GM06990 (cell line): ENCODE measurements at regions not wholly inside any gene's neighbourhood (a gene's known extent, or its start where the extent isn't known, plus 50 kb on each side); places are given as distances from the start of the nearest gene placed in this dataset.

Experiments
- DNase-seq: peaks from one replicate; pipeline ENCODE4 v3.0.0-alpha.2; 2011; ENCODE audit not compliant: insufficient read length; ENCODE audit errors: extremely low read depth
- H3K27me3 ChIP-seq: replicated peaks from 2 replicates; pipeline ENCODE4 v1.6.0; 2011; ENCODE audit warnings: low read length; ENCODE audit not compliant: control insufficient read depth, insufficient read depth
- H3K36me3 ChIP-seq: 2 replicates; pipeline ENCODE4 v1.5.1; 2011; ENCODE audit warnings: low read length; ENCODE audit not compliant: control insufficient read depth, insufficient read depth
- H3K4me3 ChIP-seq: replicated peaks from 2 replicates; pipeline ENCODE4 v1.5.1; 2011; ENCODE audit warnings: low read depth, mild to moderate bottlenecking, control low read depth, low read length
- CTCF ChIP-seq: IDR thresholded peaks from 2 replicates; pipeline ENCODE4 v1.5.1; 2011; ENCODE audit warnings: low read length, control low read depth, mild to moderate bottlenecking, inconsistent platforms; ENCODE audit not compliant: insufficient read depth, poor library complexity, severe bottlenecking

- Histone ChIP-seq H3K36me3 (no peaks in the 10 kb centered on the region), H3K4me3 (no peak overlapping the region), H3K27me3 (no peaks in the 10 kb centered on the region)
- TF ChIP-seq CTCF: no peak
- no peak for DNase-seq
Measured at GRCh38 chr15:93900476-93901400, 330.6 kb upstream of the MCTP2 start.

DNA sequence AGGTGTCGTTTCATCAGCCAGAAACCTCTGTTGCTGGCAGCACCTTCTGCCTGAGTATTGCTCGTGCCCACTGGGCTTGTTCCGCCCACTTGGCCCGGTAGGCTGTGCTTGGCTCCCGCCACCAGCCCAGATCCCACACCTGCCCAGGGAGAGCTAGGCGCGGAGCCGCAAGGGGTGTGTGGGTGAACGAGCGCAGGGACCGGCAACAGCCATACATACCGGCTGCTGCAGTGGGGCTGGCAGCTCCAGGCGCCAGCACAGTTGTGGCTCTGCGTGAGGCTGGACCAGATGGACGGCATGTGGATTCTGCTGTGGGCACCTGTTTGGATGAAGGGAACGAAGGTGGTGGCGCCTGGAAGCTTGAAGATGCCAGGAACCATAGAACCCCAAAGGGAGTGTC lies 331.5 kb upstream of the MCTP2 start:
- no peak for DNase-seq
- no peaks in the 10 kb centered on the region for H3K27me3 ChIP-seq
- no peak for TF ChIP-seq CTCF
- no peaks in the 10 kb centered on the region for H3K36me3 ChIP-seq
- no peak overlapping the region for H3K4me3 ChIP-seq

DNA sequence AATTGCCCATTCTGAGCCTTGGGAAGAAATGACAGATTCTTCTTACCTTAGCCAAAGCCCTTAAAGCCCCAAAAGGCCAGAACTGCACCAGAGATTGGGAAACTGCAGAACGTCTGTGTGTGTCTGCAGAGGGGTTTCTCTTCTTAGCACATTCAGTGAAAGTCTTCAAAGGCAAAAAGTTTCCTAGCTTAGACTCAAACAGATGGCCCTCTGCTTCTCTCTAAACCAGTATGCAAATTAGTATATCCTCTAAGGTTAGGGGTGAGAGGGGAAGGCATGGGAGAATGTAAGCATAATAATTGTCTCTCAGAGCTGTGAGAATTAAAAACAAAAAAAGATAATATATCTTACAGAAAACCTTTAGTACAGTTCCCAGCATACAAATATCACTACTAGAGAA lies 334.0 kb upstream of the MCTP2 start:
- Histone ChIP-seq H3K27me3 (no peaks in the 10 kb centered on the region), H3K36me3 (no peaks in the 10 kb centered on the region), H3K4me3 (no peak overlapping the region)
- TF ChIP-seq CTCF: no peak
- DNase-seq: no peak

DNA sequence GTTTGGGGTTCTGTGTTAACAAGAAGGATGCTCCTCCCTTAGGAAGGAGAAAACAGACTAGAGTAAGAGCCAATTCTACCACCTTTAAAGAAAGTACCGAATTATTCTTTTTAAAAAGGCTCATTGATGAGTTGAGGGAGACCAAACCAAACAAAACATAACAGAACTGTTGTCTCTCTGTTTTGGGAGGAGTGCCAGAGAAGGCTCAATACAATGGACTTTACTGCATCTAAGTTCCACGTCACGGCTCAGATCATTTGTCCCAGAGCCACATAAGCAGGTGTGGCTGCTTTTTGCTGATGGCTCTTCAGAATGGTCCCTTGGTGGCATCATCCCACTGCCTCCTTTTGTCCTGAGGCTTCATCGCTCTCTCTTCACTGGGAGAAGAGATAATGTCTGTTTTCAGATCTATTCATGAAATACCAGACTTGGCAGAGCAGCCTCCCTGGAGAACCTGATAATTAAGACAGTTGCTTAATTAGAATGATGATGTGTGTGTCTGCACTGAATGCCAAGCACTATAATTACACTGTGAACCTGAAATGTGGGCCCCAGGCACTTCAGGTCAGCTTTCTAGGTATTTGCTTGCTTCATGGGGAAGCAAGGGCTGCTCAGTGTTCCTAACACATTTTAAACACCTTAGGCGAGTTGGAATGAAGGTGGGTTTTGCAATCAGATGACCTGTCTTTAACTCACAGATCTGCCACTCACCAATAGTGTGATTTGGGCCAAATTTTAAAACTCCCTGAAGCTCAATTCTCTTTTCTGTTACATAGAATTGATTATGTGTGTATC lies 335.2 kb upstream of the MCTP2 start:
- Histone ChIP-seq H3K36me3 (no peaks in the 10 kb centered on the region), H3K4me3 (no peak overlapping the region), H3K27me3 (no peaks in the 10 kb centered on the region)
- DNase-seq: no peak
- TF ChIP-seq CTCF: no peak

GRCh38 chr15:93894438-93895036 lies 336.8 kb upstream of the MCTP2 start:
- DNase-seq: no peak
- Histone ChIP-seq H3K36me3 (no peaks in the 10 kb centered on the region), H3K27me3 (no peaks in the 10 kb centered on the region), H3K4me3 (no peak overlapping the region)
- TF ChIP-seq CTCF: no peak
